ENCODE measurements at regions not wholly inside any gene's neighbourhood (a gene's known extent, or its start where the extent isn't known, plus 50 kb on each side); places are given as distances from the start of the nearest gene placed in this dataset.

DNA sequence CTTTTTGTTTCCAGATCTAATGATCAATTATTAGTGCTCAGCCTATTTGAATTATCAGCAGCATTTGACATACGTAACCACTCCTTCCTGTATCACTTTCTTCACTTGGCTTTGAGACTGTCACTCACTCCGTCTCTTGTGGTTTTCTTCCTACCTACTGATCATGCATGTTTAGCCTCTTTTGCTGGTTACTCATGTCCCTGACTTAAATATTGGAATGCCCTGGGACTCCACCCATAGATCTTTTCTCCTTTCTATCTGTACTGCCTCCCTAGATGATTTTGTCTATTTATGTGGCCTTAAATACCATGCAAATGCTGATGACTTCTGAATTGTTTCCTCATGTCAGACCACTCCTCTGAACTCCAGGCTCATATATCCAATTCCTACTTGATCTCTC lies 57.7 kb upstream of the PDE4B start:
- no peaks in the 10 kb centered on the region for H3K36me3 ChIP-seq (ENCODE audit: control insufficient read depth, insufficient read depth, low read length)
- Mint-ChIP-seq H3K36me3 (no peaks in the 10 kb centered on the region), H3K27ac (no peak overlapping the region), H3K4me1 (no peaks in the 10 kb centered on the region), H3K4me3 (no peak overlapping the region), H3K9me3 (peaks cover 0 to 7% (median 0%) of the 10 kb centered on the region in 7 donors), H3K27me3 (no peaks in the 10 kb centered on the region)
- no peaks in the 10 kb centered on the region for H3K27me3 ChIP-seq (ENCODE audit: control insufficient read depth, insufficient read depth, low read length)
- no peak overlapping the region for H3K4me3 ChIP-seq (ENCODE audit: low read depth, low read length)
- H3K27ac ChIP-seq (ENCODE audit: insufficient read depth, low read length, poor library complexity, severe bottlenecking): no peak overlapping the region
- H3K9me3 ChIP-seq (ENCODE audit: control insufficient read depth in 2 of 2, low read length in 2 of 2): no peaks in the 10 kb centered on the region
- no peak for ATAC-seq (ENCODE audit: low read depth in 2 of 2)
- H3K4me1 ChIP-seq (ENCODE audit: control insufficient read depth, insufficient read depth, low read length, poor library complexity, severe bottlenecking): no peaks in the 10 kb centered on the region
- DNase-seq: no peak

GRCh38 chr1:65741993-65742392 lies 50.7 kb upstream of the PDE4B start:
- Mint-ChIP-seq H3K4me3 (no peak overlapping the region), H3K36me3 (no peaks in the 10 kb centered on the region), H3K4me1 (no peaks in the 10 kb centered on the region), H3K9me3 (peaks cover 0 to 21% (median 5%) of the 10 kb centered on the region in 7 donors), H3K27me3 (no peaks in the 10 kb centered on the region), H3K27ac (no peak overlapping the region)
- peaks cover 0 to 5% of the 10 kb centered on the region in 2 experiments for H3K9me3 ChIP-seq (ENCODE audit: control insufficient read depth in 2 of 2, low read length in 2 of 2)
- no peaks in the 10 kb centered on the region for H3K27me3 ChIP-seq (ENCODE audit: control insufficient read depth, insufficient read depth, low read length)
- no peak for DNase-seq
- no peaks in the 10 kb centered on the region for H3K4me1 ChIP-seq (ENCODE audit: control insufficient read depth, insufficient read depth, low read length, poor library complexity, severe bottlenecking)
- ATAC-seq (ENCODE audit: low read depth in 2 of 2): no peak
- H3K4me3 ChIP-seq (ENCODE audit: low read depth, low read length): no peak overlapping the region
- no peaks in the 10 kb centered on the region for H3K36me3 ChIP-seq (ENCODE audit: control insufficient read depth, insufficient read depth, low read length)
- no peak overlapping the region for H3K27ac ChIP-seq (ENCODE audit: insufficient read depth, low read length, poor library complexity, severe bottlenecking)

Data from CD4-positive, CD25-positive, alpha-beta regulatory T cell (primary cell).